HepG2 (cell line): ENCODE measurements at regions not wholly inside any gene's neighbourhood (a gene's known extent, or its start where the extent isn't known, plus 50 kb on each side); places are given as distances from the start of the nearest gene placed in this dataset.

Source experiments
- ATAC-seq: fragments of 200-7000 bp; cut with Tn5 transposase; 3 replicates; pipeline ENCODE4 v1.9.1; 2020; ENCODE audit warnings: mild to moderate bottlenecking, moderate library complexity
- BruUV-seq: library from RNA; stranded (reverse); fragments of 400-500 nt; replicated peaks from 2 replicates; lab custom pipeline; 2021; lab: Mats Ljungman, UMichigan
- CTCF ChIA-PET: fragments of 300-600 bp; formaldehyde crosslinking; extraction: SDS; loops from one replicate; lab custom pipeline; 2021; ENCODE audit warnings: low total read pairs, inconsistent platforms, low intra/inter-chr PET ratio; lab: Yijun Ruan, JAX
- POLR2A ChIA-PET: fragments of 350-600 bp; sonication (Branson Sonifier 250); formaldehyde crosslinking; loops from one replicate; lab custom pipeline; 2020; ENCODE audit warnings: antibody characterized with exemption, inconsistent platforms; lab: Yijun Ruan, JAX
- DNase-seq: peaks from one replicate; pipeline ENCODE4 v3.0.0-alpha.2; 2015; ENCODE audit warnings: low spot score
- FAIRE-seq: peaks from 3 replicates; lab custom pipeline; 2011; peaks lifted over from hg19 to GRCh38; lab: Jason Lieb, UNC
- H2AFZ ChIP-seq: one replicate; pipeline ENCODE4 v1.6.1; 2011; ENCODE audit warnings: low read length, inconsistent platforms
- H3K27ac ChIP-seq: fragments of 300-600 bp; 3 replicates; pipeline ENCODE4 v1.8.0; 2011; ENCODE audit warnings: mixed run types, mild to moderate bottlenecking, mixed read lengths, low read length, inconsistent platforms; ENCODE audit not compliant: insufficient read depth; ENCODE audit errors: extremely low read length
- H3K27me3 ChIP-seq, 2 experiments: fragments of 200-600 bp in 1 of 2; 2 replicates in 1 of 2; 3 replicates in 1 of 2; pipeline versions ENCODE4 v1.6.0 to v1.8.0; 2011; ENCODE audit warnings: low read length in 2 of 2, mild to moderate bottlenecking in 2 of 2, moderate library complexity in 2 of 2, inconsistent platforms in 1 of 2; ENCODE audit not compliant: insufficient read depth in 2 of 2, control insufficient read depth in 1 of 2
- H3K36me3 ChIP-seq, 2 experiments: fragments of 200-600 bp in 1 of 2; replicated peaks in 1 of 2; 2 replicates in 1 of 2; 3 replicates in 1 of 2; pipeline versions ENCODE4 v1.5.1 to v1.8.0; 2011; ENCODE audit warnings: low read length in 2 of 2, inconsistent platforms in 1 of 2; ENCODE audit not compliant: insufficient read depth in 2 of 2, control insufficient read depth in 1 of 2
- H3K4me1 ChIP-seq: 2 replicates; pipeline ENCODE4 v1.5.1; 2012; ENCODE audit warnings: low read length, inconsistent platforms; ENCODE audit not compliant: insufficient read depth
- H3K4me2 ChIP-seq: 2 replicates; pipeline ENCODE4 v1.6.0; 2011; ENCODE audit warnings: low read depth, low read length, inconsistent platforms
- H3K4me3 ChIP-seq, 3 experiments: fragments of 200-600 bp in 1 of 3; sonication (generic), shearing (Covaris generic) in 1 of 3; replicated peaks in 1 of 3; 2 replicates each; pipeline ENCODE4 v1.5.1; 2011 to 2016; ENCODE audit warnings: low read length in 3 of 3, inconsistent platforms in 2 of 3, low read depth in 2 of 3, mild to moderate bottlenecking in 2 of 3, control low read depth in 1 of 3, mixed read lengths in 1 of 3; ENCODE audit not compliant: insufficient read depth in 1 of 3
- H3K79me2 ChIP-seq: one replicate; pipeline ENCODE4 v1.6.1; 2011; ENCODE audit warnings: low read length, inconsistent platforms; ENCODE audit not compliant: insufficient read depth
- H3K9ac ChIP-seq: 2 replicates; pipeline ENCODE4 v1.6.0; 2011; ENCODE audit warnings: mild to moderate bottlenecking, low read depth, low read length, inconsistent platforms; ENCODE audit not compliant: insufficient read depth
- H3K9me3 ChIP-seq: 2 replicates; pipeline ENCODE4 v1.5.1; 2012; ENCODE audit warnings: mild to moderate bottlenecking, low read length
- H4K20me1 ChIP-seq: 2 replicates; pipeline ENCODE4 v1.6.0; 2011; ENCODE audit warnings: inconsistent platforms, mild to moderate bottlenecking, low read length, moderate library complexity; ENCODE audit not compliant: insufficient read depth
- KDM3A ChIP-seq: IDR thresholded peaks from 2 replicates; pipeline ENCODE4 v1.6.1; 2018; ENCODE audit warnings: low read depth, missing compliant biosample characterization
- MBNL3 ChIP-seq: fragments of 250-450 bp; sonication (Bioruptor Pico); conservative IDR thresholded peaks from 2 replicates; pipeline ENCODE4 v1.8.0; 2022; ENCODE audit warnings: mild to moderate bottlenecking, inconsistent platforms
- MXD1 ChIP-seq: sonication (generic); formaldehyde crosslinking; IDR thresholded peaks from 2 replicates; pipeline ENCODE4 v1.4.0; 2020; ENCODE audit warnings: mild to moderate bottlenecking, missing genetic modification reagents
- NFYC ChIP-seq: IDR thresholded peaks from 2 replicates; pipeline ENCODE4 v1.6.1; 2016; ENCODE audit warnings: missing genetic modification reagents, missing compliant biosample characterization
- PAF1 ChIP-seq: IDR thresholded peaks from 2 replicates; pipeline ENCODE4 v1.6.1; 2016; ENCODE audit warnings: missing genetic modification reagents, missing compliant biosample characterization
- RAD51 ChIP-seq: fragments of 450-650 bp; IDR thresholded peaks from 2 replicates; pipeline ENCODE4 v1.6.1; 2016; ENCODE audit warnings: borderline replicate concordance
- SCMH1 ChIP-seq: sonication (generic); formaldehyde crosslinking; IDR thresholded peaks from 2 replicates; pipeline ENCODE4 v1.9.0; 2021; ENCODE audit warnings: missing genetic modification reagents, mild to moderate bottlenecking, borderline replicate concordance
- SMAD1 ChIP-seq: sonication (generic); formaldehyde crosslinking; IDR thresholded peaks from 2 replicates; pipeline ENCODE4 v1.4.0; 2020; ENCODE audit warnings: missing genetic modification reagents, low read depth, mild to moderate bottlenecking, borderline replicate concordance
- TCF7 ChIP-seq: sonication (generic); IDR thresholded peaks from 2 replicates; pipeline ENCODE4 v1.6.1; 2016; ENCODE audit warnings: antibody characterized with exemption, low read depth
- XRCC5 ChIP-seq: fragments of 200-400 bp; formaldehyde crosslinking; optimal IDR thresholded peaks from 2 replicates; pipeline ENCODE3; 2017; ENCODE audit warnings: mild to moderate bottlenecking, low read length
- ZFP1 ChIP-seq: IDR thresholded peaks from 2 replicates; pipeline ENCODE4 v1.6.1; 2016
- ZNF225 ChIP-seq: sonication (generic); formaldehyde crosslinking; IDR thresholded peaks from 2 replicates; pipeline ENCODE4 v1.4.0; 2020; ENCODE audit warnings: mild to moderate bottlenecking, missing genetic modification reagents
- ZNF496 ChIP-seq: sonication (generic); formaldehyde crosslinking; IDR thresholded peaks from 2 replicates; pipeline ENCODE4 v1.8.1; 2023; ENCODE audit warnings: mild to moderate bottlenecking, moderate library complexity, missing genetic modification reagents; ENCODE audit not compliant: insufficient replicate concordance
- ZNF562 ChIP-seq: sonication (generic); formaldehyde crosslinking; IDR thresholded peaks from 2 replicates; pipeline ENCODE4 v1.8.0; 2022; ENCODE audit warnings: missing genetic modification reagents, borderline replicate concordance
- ZNF777 ChIP-seq: sonication (generic); formaldehyde crosslinking; IDR thresholded peaks from 2 replicates; pipeline ENCODE4 v1.4.0; 2020; ENCODE audit warnings: missing genetic modification reagents
- WGBS: methylation state at CpG from one replicate; pipeline ENCODE4 v1.1.6; 2017; ENCODE audit warnings: low lambda C conversion rate; 5-methylcytosine and 5-hydroxymethylcytosine counted together
- in situ Hi-C: cut with HindIII; loops from 2 replicates; pipeline ENCODE4 v1.10.0; 2017; ENCODE audit warnings: low pct_unique_long_range_greater_than_20kb; ENCODE audit not compliant: extremely low pct_ligation_motif_present
- intact Hi-C: fragments of 100-400 bp; cut with micrococcal nuclease; formaldehyde crosslinking; loops from one replicate; pipeline ENCODE4 v1.10.0; 2022; ENCODE audit not compliant: unreplicated experiment
- TF ChIP-seq, protein P1 (sequence below): sonication (generic); formaldehyde crosslinking; IDR thresholded peaks from 2 replicates; pipeline ENCODE4 v1.4.0; 2020; ENCODE audit warnings: missing genetic modification reagents
- TF ChIP-seq, protein P2 (sequence below): sonication (generic); formaldehyde crosslinking; IDR thresholded peaks from 2 replicates; pipeline ENCODE4; 2020; ENCODE audit warnings: missing genetic modification reagents, mild to moderate bottlenecking, borderline replicate concordance

DNA sequence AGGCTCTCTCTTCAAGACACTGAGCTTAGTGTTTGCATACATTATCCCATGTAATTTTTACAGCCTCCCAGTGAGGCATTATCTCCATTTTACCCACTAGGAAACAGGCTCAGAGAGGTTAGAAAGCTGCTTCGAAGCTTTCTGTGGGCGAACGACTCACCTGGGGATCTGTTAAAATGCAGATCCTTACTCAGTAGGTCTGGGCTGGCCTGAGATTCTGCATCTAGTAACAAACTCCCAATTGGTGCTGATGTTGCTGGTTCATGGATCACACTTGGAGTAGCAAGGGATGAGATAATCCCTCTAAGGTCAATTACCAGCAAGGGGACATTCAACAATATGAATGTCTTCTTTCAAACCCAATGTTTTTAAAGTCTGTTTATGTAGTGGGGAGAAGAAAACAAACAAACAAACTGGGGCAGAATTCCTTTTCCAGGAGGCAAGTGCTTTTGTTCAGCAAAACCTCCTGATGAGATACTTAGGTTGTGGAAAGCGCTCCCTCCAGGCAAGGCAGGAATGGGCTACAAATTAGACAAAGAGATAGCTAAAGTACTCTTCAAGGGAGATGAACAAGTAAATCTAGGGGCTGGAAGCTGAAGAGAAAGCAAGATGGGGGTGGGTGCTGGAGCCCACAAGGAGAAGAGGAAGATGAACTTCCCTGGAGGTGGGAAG is 311.9 kb downstream of the SHQ1 start:
- BruUV-seq, result no TSS peak
- no peak overlapping the region for H3K9ac ChIP-seq
- no peaks in the 10 kb centered on the region for H3K4me1 ChIP-seq
- no peak for ATAC-seq
- H4K20me1 ChIP-seq, result no peaks in the 10 kb centered on the region
- WGBS, result 89% methylated on average over 4 of the region's 4 CpGs
- H3K4me2 ChIP-seq, result no peak overlapping the region
- in situ Hi-C loops (no loop called here), intact Hi-C loops (no loop called here)
- no peak for DNase-seq
- no peaks in the 10 kb centered on the region for H3K79me2 ChIP-seq
- H3K27me3 ChIP-seq, result no peaks in the 10 kb centered on the region; a peak in 1 of 5 replicates
- H3K9me3 ChIP-seq, result no peaks in the 10 kb centered on the region
- FAIRE-seq, result no peak
- H3K4me3 ChIP-seq, result no peak overlapping the region
- no peak overlapping the region for H2AFZ ChIP-seq
- CTCF ChIA-PET, result no interaction called here
- no peak overlapping the region for H3K27ac ChIP-seq
- no peaks in the 10 kb centered on the region for H3K36me3 ChIP-seq
- POLR2A ChIA-PET, result no interaction called here
- TF ChIP-seq SMAD1 (no peak), PAF1 (CRISPR knock-in tag) (no peak), XRCC5 (no peak), ZNF562 (no peak), TCF7 (no peak), NFYC (CRISPR knock-in tag) (no peak), ZNF777 (no peak), ZNF496 (CRISPR knock-in tag) (no peak), KDM3A (no peak), ZFP1 (CRISPR knock-in tag) (no peak), SCMH1 (no peak), ZNF225 (CRISPR knock-in tag) (no peak), RAD51 (no peak), MXD1 (CRISPR knock-in tag) (no peak), MBNL3 (CRISPR knock-in tag) (no peak)
- TF ChIP-seq, protein P1, sequence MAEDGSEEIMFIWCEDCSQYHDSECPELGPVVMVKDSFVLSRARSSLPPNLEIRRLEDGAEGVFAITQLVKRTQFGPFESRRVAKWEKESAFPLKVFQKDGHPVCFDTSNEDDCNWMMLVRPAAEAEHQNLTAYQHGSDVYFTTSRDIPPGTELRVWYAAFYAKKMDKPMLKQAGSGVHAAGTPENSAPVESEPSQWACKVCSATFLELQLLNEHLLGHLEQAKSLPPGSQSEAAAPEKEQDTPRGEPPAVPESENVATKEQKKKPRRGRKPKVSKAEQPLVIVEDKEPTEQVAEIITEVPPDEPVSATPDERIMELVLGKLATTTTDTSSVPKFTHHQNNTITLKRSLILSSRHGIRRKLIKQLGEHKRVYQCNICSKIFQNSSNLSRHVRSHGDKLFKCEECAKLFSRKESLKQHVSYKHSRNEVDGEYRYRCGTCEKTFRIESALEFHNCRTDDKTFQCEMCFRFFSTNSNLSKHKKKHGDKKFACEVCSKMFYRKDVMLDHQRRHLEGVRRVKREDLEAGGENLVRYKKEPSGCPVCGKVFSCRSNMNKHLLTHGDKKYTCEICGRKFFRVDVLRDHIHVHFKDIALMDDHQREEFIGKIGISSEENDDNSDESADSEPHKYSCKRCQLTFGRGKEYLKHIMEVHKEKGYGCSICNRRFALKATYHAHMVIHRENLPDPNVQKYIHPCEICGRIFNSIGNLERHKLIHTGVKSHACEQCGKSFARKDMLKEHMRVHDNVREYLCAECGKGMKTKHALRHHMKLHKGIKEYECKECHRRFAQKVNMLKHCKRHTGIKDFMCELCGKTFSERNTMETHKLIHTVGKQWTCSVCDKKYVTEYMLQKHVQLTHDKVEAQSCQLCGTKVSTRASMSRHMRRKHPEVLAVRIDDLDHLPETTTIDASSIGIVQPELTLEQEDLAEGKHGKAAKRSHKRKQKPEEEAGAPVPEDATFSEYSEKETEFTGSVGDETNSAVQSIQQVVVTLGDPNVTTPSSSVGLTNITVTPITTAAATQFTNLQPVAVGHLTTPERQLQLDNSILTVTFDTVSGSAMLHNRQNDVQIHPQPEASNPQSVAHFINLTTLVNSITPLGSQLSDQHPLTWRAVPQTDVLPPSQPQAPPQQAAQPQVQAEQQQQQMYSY, result no peak
- TF ChIP-seq, protein P2, sequence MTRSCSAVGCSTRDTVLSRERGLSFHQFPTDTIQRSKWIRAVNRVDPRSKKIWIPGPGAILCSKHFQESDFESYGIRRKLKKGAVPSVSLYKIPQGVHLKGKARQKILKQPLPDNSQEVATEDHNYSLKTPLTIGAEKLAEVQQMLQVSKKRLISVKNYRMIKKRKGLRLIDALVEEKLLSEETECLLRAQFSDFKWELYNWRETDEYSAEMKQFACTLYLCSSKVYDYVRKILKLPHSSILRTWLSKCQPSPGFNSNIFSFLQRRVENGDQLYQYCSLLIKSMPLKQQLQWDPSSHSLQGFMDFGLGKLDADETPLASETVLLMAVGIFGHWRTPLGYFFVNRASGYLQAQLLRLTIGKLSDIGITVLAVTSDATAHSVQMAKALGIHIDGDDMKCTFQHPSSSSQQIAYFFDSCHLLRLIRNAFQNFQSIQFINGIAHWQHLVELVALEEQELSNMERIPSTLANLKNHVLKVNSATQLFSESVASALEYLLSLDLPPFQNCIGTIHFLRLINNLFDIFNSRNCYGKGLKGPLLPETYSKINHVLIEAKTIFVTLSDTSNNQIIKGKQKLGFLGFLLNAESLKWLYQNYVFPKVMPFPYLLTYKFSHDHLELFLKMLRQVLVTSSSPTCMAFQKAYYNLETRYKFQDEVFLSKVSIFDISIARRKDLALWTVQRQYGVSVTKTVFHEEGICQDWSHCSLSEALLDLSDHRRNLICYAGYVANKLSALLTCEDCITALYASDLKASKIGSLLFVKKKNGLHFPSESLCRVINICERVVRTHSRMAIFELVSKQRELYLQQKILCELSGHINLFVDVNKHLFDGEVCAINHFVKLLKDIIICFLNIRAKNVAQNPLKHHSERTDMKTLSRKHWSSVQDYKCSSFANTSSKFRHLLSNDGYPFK (CRISPR knock-in tag), result no peak
